HFFc6 (cell line): ENCODE measurements at regions not wholly inside any gene's neighbourhood (a gene's known extent, or its start where the extent isn't known, plus 50 kb on each side); places are given as distances from the start of the nearest gene placed in this dataset.

Source experiments
- DNase-seq: peaks from one replicate; pipeline ENCODE4 v3.0.0-alpha.2; 2018
- H3K27ac Mint-ChIP-seq: 2 replicates; pipeline ENCODE4 v1.8.0; 2020; ENCODE audit warnings: mild to moderate bottlenecking, mixed read lengths
- H3K27me3 Mint-ChIP-seq: 2 replicates; pipeline ENCODE4 v1.8.0; 2021; ENCODE audit warnings: mild to moderate bottlenecking, moderate library complexity, mixed read lengths; ENCODE audit not compliant: insufficient read depth
- H3K36me3 Mint-ChIP-seq: 2 replicates; pipeline ENCODE4 v1.8.0; 2021; ENCODE audit warnings: low read depth, mixed read lengths
- H3K4me1 Mint-ChIP-seq: 2 replicates; pipeline ENCODE4 v1.8.0; 2020; ENCODE audit warnings: low read depth, mixed read lengths
- H3K4me3 Mint-ChIP-seq: 2 replicates; pipeline ENCODE4 v1.8.0; 2020; ENCODE audit warnings: mild to moderate bottlenecking, moderate library complexity, mixed read lengths
- H3K9me3 Mint-ChIP-seq: 2 replicates; pipeline ENCODE4 v1.8.0; 2020; ENCODE audit warnings: mild to moderate bottlenecking, mixed read lengths
- TF ChIP-seq, protein P1 (sequence below): fragments of 200-600 bp; sonication (generic); IDR thresholded peaks from 2 replicates; pipeline ENCODE4 v1.5.0; 2021; ENCODE audit warnings: antibody characterized with exemption, mild to moderate bottlenecking

GRCh38 chr1:230573658-230574057, 68.6 kb upstream of the COG2 start:
- Mint-ChIP-seq H3K27me3 (no peaks in the 10 kb centered on the region; the same call in 1 of the 2 replicates), H3K36me3 (no peaks in the 10 kb centered on the region), H3K27ac (no peak overlapping the region)

DNA sequence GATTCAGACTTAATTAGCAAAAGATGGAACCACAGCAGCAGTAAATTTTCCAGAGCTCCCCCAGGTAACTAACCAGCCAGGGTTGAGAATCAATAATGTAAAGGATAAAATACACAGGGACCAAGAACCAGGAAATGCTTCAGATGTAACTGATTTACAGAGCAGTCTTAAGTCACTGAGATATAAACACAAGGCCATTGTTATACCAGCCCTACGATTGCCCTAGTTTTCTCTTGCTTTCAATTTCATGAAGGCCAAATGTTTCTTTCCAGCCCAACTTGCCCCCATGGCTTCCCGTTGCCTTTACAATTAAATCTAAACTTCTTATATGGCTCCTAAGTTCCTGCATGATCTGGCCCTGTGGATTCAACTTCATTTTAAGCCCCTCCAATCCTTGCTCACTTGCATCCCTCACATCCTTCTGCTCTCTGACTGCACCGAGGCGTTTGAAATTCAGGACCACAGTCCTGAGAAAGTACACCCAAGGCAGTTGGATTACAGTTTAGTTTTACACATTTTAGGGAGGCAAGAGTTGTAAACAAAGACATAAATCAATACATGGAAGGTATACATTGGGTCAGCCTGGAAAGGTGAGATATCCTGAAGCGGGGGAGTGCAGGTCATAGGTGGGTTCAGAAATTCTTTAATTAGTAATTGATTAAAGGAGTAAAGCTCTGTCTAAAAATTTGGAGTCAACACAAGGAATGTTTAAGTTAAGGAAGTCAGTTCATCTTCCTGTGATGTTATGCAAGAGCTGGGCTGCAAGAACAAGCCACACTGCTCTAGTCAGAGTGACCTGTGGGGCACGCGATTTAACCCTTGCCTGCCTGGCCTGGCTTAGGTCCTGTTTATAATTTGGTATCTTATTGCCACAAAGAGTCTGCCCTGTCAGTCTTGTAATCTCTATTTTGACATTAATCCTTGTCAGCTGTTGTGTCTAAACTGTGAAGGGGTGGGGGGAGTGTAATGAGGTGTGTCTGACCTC, 69.9 kb upstream of the COG2 start:
- DNase-seq = no peak
- no peak overlapping the region for H3K27ac Mint-ChIP-seq
- no peaks in the 10 kb centered on the region; the same call in 1 of the 2 replicates for H3K27me3 Mint-ChIP-seq
- TF ChIP-seq, protein P1, sequence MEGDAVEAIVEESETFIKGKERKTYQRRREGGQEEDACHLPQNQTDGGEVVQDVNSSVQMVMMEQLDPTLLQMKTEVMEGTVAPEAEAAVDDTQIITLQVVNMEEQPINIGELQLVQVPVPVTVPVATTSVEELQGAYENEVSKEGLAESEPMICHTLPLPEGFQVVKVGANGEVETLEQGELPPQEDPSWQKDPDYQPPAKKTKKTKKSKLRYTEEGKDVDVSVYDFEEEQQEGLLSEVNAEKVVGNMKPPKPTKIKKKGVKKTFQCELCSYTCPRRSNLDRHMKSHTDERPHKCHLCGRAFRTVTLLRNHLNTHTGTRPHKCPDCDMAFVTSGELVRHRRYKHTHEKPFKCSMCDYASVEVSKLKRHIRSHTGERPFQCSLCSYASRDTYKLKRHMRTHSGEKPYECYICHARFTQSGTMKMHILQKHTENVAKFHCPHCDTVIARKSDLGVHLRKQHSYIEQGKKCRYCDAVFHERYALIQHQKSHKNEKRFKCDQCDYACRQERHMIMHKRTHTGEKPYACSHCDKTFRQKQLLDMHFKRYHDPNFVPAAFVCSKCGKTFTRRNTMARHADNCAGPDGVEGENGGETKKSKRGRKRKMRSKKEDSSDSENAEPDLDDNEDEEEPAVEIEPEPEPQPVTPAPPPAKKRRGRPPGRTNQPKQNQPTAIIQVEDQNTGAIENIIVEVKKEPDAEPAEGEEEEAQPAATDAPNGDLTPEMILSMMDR = no peak
- no peak overlapping the region for H3K4me3 Mint-ChIP-seq
- no peaks in the 10 kb centered on the region for H3K4me1 Mint-ChIP-seq
- H3K9me3 Mint-ChIP-seq = peaks cover 40% of the 10 kb centered on the region
- H3K36me3 Mint-ChIP-seq = no peaks in the 10 kb centered on the region

More at GRCh38 chr1:230573658-230574057, 68.6 kb upstream of the COG2 start:
- Mint-ChIP-seq H3K9me3 (peaks cover 31% of the 10 kb centered on the region), H3K4me3 (no peak overlapping the region), H3K4me1 (no peaks in the 10 kb centered on the region)
- TF ChIP-seq, protein P1 = no peak
- DNase-seq = no peak

GRCh38 chr1:230570724-230571360, 71.4 kb upstream of the COG2 start:
- no peak for DNase-seq
- Mint-ChIP-seq H3K4me3 (no peak overlapping the region), H3K4me1 (no peaks in the 10 kb centered on the region), H3K36me3 (no peaks in the 10 kb centered on the region), H3K9me3 (peaks cover 39% of the 10 kb centered on the region), H3K27me3 (no peaks in the 10 kb centered on the region; the same call in 1 of the 2 replicates), H3K27ac (no peak overlapping the region)
- TF ChIP-seq, protein P1 = no peak

GRCh38 chr1:230569201-230569600, 73.1 kb upstream of the COG2 start:
- Mint-ChIP-seq H3K9me3 (peaks cover 35% of the 10 kb centered on the region), H3K27me3 (no peaks in the 10 kb centered on the region; the same call in 1 of the 2 replicates), H3K4me3 (no peak overlapping the region), H3K27ac (no peak overlapping the region), H3K36me3 (no peaks in the 10 kb centered on the region), H3K4me1 (no peaks in the 10 kb centered on the region)
- TF ChIP-seq, protein P1 = no peak
- DNase-seq = no peak

DNA sequence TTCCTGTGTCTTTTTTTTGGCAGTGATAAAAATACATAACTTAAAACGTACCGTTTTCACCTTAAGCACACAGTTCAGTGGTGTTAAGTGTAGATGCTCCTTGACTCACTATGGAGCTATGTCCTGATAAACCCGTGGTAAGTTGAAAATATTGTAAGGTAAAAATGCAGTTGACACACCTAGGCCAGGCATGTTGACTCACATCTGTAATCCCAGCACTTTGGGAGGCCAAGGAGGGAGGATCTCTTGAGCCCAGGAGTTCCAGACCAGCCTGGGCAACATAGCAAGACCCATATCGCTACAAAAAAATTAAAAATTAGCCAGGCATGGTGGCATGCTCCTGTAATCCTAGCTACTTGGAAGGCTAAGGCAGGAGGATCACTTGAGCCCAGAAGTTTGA, 73.6 kb upstream of the COG2 start:
- H3K27ac Mint-ChIP-seq = no peak overlapping the region
- DNase-seq = no peak
- TF ChIP-seq, protein P1 = no peak
- no peak overlapping the region for H3K4me3 Mint-ChIP-seq
- no peaks in the 10 kb centered on the region for H3K36me3 Mint-ChIP-seq
- no peaks in the 10 kb centered on the region; the same call in 1 of the 2 replicates for H3K27me3 Mint-ChIP-seq
- H3K9me3 Mint-ChIP-seq = peaks cover 31% of the 10 kb centered on the region
- no peaks in the 10 kb centered on the region for H3K4me1 Mint-ChIP-seq
